ENCODE measurements at regions not wholly inside any gene's neighbourhood (a gene's known extent, or its start where the extent isn't known, plus 50 kb on each side); places are given as distances from the start of the nearest gene placed in this dataset.

- Histone ChIP-seq H3K4me1 (ENCODE audit: insufficient read depth, low read length) (no peaks in the 10 kb centered on the region), H3K4me3 (ENCODE audit: low read length) (no peak overlapping the region), H3K9ac (ENCODE audit: low read depth, low read length) (no peak overlapping the region), H3K27me3 (ENCODE audit: insufficient read depth, low read length) (no peaks in the 10 kb centered on the region), H3K9me3 (ENCODE audit: insufficient read depth, low read depth, low read length) (no peaks in the 10 kb centered on the region), H3K27ac (ENCODE audit: low read length) (no peak overlapping the region), H3K36me3 (ENCODE audit: insufficient read depth, low read depth, low read length) (no peaks in the 10 kb centered on the region)
These were observed 143.4 kb downstream of the URI1 start for GRCh38 chr19:30085394-30085793.

GRCh38 chr19:30086220-30086619 is 144.2 kb downstream of the URI1 start:
- no peaks in the 10 kb centered on the region for H3K36me3 ChIP-seq (ENCODE audit: insufficient read depth, low read depth, low read length)
- H3K27me3 ChIP-seq (ENCODE audit: insufficient read depth, low read length): no peaks in the 10 kb centered on the region
- H3K27ac ChIP-seq (ENCODE audit: low read length): no peak overlapping the region
- H3K9ac ChIP-seq (ENCODE audit: low read depth, low read length): no peak overlapping the region
- H3K9me3 ChIP-seq (ENCODE audit: insufficient read depth, low read depth, low read length): no peaks in the 10 kb centered on the region
- no peak overlapping the region for H3K4me3 ChIP-seq (ENCODE audit: low read length)
- no peaks in the 10 kb centered on the region for H3K4me1 ChIP-seq (ENCODE audit: insufficient read depth, low read length)

GRCh38 chr19:30086916-30087315 is 144.9 kb downstream of the URI1 start:
- Histone ChIP-seq H3K9ac (ENCODE audit: low read depth, low read length) (no peak overlapping the region), H3K9me3 (ENCODE audit: insufficient read depth, low read depth, low read length) (no peaks in the 10 kb centered on the region), H3K4me3 (ENCODE audit: low read length) (no peak overlapping the region), H3K27ac (ENCODE audit: low read length) (no peak overlapping the region), H3K4me1 (ENCODE audit: insufficient read depth, low read length) (no peaks in the 10 kb centered on the region), H3K27me3 (ENCODE audit: insufficient read depth, low read length) (no peaks in the 10 kb centered on the region), H3K36me3 (ENCODE audit: insufficient read depth, low read depth, low read length) (no peaks in the 10 kb centered on the region)

DNA sequence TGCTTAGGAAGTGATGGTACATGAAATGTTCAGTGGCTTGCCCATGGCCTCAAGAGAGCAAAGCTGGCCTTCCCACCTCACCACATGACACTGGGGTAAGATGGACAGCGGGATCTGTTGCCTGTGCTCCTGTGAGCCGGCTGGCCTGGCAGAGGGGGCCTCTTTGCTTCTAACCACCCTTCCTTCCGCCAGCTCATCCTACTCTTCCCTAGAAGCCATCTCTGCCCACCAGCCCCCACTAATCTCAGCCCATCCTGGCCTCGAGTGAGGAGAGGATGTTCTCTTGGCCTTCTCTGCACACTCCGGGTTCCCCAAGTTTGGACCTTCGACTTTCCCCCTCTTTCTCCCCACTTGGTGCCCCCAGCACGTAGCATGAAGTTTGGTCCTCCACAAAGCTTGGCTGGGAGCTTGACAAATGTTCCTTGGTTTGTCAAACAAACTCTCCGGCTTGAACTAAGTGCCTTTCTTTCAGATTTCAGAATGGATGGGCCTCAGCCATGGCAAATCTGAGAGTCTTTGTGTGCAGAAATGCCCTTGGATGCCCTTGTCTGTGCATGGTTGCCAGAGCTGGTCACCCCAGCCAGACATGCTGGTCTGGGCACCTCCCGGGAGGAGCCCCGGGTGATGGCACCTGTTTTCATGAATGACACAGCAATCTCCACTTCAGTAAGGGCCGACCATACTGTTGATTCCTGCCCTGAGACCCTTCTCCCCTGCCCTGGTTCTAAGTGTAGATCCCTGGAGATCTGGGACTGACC is 145.5 kb downstream of the URI1 start:
- Histone ChIP-seq H3K9ac (ENCODE audit: low read depth, low read length) (no peak overlapping the region), H3K36me3 (ENCODE audit: insufficient read depth, low read depth, low read length) (no peaks in the 10 kb centered on the region), H3K27me3 (ENCODE audit: insufficient read depth, low read length) (no peaks in the 10 kb centered on the region), H3K9me3 (ENCODE audit: insufficient read depth, low read depth, low read length) (no peaks in the 10 kb centered on the region), H3K4me1 (ENCODE audit: insufficient read depth, low read length) (no peaks in the 10 kb centered on the region), H3K4me3 (ENCODE audit: low read length) (no peak overlapping the region), H3K27ac (ENCODE audit: low read length) (no peak overlapping the region)

DNA sequence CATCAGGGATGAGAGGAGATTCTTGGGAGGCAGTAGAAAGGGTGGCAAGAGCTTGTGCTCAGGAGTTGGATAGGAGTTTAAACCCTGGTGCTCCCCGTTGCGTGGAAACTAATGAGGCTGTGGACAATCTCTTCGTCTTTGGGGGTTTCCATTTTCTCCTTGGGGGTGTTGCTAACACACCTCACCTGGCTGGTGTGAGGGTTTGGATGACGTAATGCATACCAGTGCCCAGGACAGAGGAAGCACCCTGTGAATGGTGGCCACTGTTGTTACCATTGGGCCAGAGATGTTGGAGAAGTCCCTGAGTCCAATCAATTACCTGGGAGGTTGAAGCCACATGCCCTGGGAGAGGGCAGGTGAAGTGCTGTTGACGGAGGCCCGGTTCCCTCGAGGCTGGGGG is 146.5 kb downstream of the URI1 start:
- Histone ChIP-seq H3K9ac (ENCODE audit: low read depth, low read length) (no peak overlapping the region), H3K27ac (ENCODE audit: low read length) (no peak overlapping the region), H3K4me3 (ENCODE audit: low read length) (no peak overlapping the region), H3K4me1 (ENCODE audit: insufficient read depth, low read length) (no peaks in the 10 kb centered on the region), H3K9me3 (ENCODE audit: insufficient read depth, low read depth, low read length) (no peaks in the 10 kb centered on the region), H3K27me3 (ENCODE audit: insufficient read depth, low read length) (no peaks in the 10 kb centered on the region), H3K36me3 (ENCODE audit: insufficient read depth, low read depth, low read length) (no peaks in the 10 kb centered on the region)

GRCh38 chr19:30089086-30089665 is 147.1 kb downstream of the URI1 start:
- no peaks in the 10 kb centered on the region for H3K9me3 ChIP-seq (ENCODE audit: insufficient read depth, low read depth, low read length)
- no peak overlapping the region for H3K4me3 ChIP-seq (ENCODE audit: low read length)
- H3K36me3 ChIP-seq (ENCODE audit: insufficient read depth, low read depth, low read length): no peaks in the 10 kb centered on the region
- no peak overlapping the region for H3K9ac ChIP-seq (ENCODE audit: low read depth, low read length)
- no peak overlapping the region for H3K27ac ChIP-seq (ENCODE audit: low read length)
- no peaks in the 10 kb centered on the region for H3K27me3 ChIP-seq (ENCODE audit: insufficient read depth, low read length)
- H3K4me1 ChIP-seq (ENCODE audit: insufficient read depth, low read length): no peaks in the 10 kb centered on the region

DNA sequence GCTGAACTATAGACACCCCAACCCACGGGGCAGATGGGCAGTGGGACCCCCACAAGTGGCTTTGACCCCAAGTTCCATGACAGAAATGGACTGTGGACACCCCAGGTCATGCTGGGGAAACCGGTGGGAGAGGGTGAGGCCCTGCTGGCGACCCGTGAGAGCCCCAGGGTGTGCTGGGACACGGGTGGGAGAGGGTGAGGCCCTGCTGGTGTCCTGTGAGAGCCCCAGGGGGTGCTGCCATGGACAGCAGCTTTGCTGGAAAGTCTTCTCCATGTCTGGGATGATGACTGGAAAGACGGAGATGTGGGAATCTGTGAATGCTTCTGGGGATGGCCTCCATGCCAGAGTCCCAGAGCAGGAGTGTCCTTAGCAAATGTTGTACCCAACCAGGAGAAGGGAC is 148.4 kb downstream of the URI1 start:
- no peaks in the 10 kb centered on the region for H3K27me3 ChIP-seq (ENCODE audit: insufficient read depth, low read length)
- H3K36me3 ChIP-seq (ENCODE audit: insufficient read depth, low read depth, low read length): no peaks in the 10 kb centered on the region
- H3K9me3 ChIP-seq (ENCODE audit: insufficient read depth, low read depth, low read length): no peaks in the 10 kb centered on the region
- no peak overlapping the region for H3K27ac ChIP-seq (ENCODE audit: low read length)
- H3K9ac ChIP-seq (ENCODE audit: low read depth, low read length): no peak overlapping the region
- no peak overlapping the region for H3K4me3 ChIP-seq (ENCODE audit: low read length)
- H3K4me1 ChIP-seq (ENCODE audit: insufficient read depth, low read length): no peaks in the 10 kb centered on the region

DNA sequence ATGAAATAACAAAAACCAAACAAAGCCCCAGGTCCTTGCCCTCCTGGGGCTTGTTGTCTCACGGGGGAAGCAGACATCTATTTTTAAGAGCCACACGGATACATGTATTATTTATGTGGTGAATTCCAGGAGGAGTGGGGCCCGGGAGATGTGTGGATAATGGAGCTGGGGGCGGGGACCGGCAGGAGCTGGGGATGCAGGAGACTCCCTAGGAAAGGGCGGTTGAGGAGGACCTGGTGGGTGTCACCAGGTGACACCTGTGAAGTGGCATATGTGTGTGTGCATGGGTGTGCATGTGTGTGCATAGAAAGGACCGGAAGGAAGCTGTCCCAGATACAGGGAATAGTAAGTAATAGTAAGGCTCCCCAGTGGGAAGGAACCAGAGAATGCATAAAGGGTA is 148.9 kb downstream of the URI1 start:
- Histone ChIP-seq H3K4me1 (ENCODE audit: insufficient read depth, low read length) (no peaks in the 10 kb centered on the region), H3K36me3 (ENCODE audit: insufficient read depth, low read depth, low read length) (no peaks in the 10 kb centered on the region), H3K9me3 (ENCODE audit: insufficient read depth, low read depth, low read length) (no peaks in the 10 kb centered on the region), H3K4me3 (ENCODE audit: low read length) (no peak overlapping the region), H3K9ac (ENCODE audit: low read depth, low read length) (no peak overlapping the region), H3K27me3 (ENCODE audit: insufficient read depth, low read length) (no peaks in the 10 kb centered on the region), H3K27ac (ENCODE audit: low read length) (no peak overlapping the region)

DNA sequence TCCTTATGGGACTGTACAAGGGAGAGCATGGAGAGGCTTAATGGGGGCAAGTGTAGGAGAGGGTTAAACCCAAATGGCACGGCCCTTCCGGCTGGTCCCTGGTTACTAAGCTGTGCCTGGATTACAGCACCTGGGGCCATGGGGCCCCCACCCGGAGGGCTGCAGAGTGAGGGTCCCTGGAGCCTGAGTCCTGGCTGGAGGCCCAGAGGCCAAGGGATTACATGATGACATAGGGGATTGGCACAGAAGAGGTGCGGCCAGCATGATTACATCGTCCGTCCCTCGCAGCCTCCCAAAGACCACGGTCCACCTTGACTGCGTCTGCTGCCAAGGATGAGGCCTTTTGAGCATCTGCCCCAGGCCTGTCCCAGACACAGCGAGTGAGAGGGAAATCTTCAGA is 149.4 kb downstream of the URI1 start:
- H3K36me3 ChIP-seq (ENCODE audit: insufficient read depth, low read depth, low read length): no peaks in the 10 kb centered on the region
- H3K4me1 ChIP-seq (ENCODE audit: insufficient read depth, low read length): no peaks in the 10 kb centered on the region
- no peaks in the 10 kb centered on the region for H3K27me3 ChIP-seq (ENCODE audit: insufficient read depth, low read length)
- no peak overlapping the region for H3K4me3 ChIP-seq (ENCODE audit: low read length)
- H3K9me3 ChIP-seq (ENCODE audit: insufficient read depth, low read depth, low read length): no peaks in the 10 kb centered on the region
- H3K27ac ChIP-seq (ENCODE audit: low read length): no peak overlapping the region
- H3K9ac ChIP-seq (ENCODE audit: low read depth, low read length): no peak overlapping the region

- Histone ChIP-seq H3K4me3 (ENCODE audit: low read length) (no peak overlapping the region), H3K9ac (ENCODE audit: low read depth, low read length) (no peak overlapping the region), H3K4me1 (ENCODE audit: insufficient read depth, low read length) (no peaks in the 10 kb centered on the region), H3K27me3 (ENCODE audit: insufficient read depth, low read length) (no peaks in the 10 kb centered on the region), H3K9me3 (ENCODE audit: insufficient read depth, low read depth, low read length) (no peaks in the 10 kb centered on the region), H3K27ac (ENCODE audit: low read length) (no peak overlapping the region), H3K36me3 (ENCODE audit: insufficient read depth, low read depth, low read length) (no peaks in the 10 kb centered on the region)
These were observed 149.8 kb downstream of the URI1 start for GRCh38 chr19:30091856-30092255.

DNA sequence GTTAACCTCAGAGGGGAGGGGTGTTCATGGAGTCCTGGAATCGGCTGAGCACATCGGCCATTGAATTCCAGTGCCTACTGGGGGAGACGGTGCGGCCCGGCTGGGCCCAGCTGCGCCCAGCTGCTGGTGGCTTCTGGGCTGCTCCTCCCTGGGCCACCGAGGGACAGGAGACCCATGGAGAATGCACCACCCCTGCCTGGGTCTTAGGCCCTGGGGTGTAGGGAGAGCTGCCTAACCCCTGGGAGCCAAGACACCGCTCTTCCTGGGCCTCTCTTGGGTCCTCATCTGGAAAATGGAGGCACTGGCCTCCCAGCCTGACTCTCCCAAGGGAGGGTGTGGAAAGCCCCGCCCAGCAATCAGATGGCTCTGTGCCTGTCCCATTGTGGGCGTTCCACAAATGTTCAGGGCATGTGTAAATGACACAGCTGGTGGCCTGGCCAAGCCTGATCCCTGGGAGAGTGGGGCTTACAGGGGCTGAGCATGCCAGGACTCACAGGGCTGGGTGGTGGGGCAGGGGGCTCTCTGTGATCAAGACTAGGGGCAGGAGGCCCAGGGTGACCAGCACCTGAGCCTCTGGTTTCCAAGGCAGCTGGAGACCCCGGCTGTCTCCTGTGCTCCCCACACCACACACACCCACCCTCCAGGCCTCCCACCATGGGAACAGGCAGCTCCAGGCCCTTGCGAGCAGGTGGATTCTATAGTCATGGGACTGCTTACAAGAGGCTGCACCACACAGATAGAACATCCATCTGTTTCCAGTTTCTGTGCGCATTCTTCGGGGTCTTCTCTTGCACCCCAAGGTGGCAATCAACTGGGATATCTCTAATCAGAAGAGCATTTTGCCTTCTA is 150.9 kb downstream of the URI1 start:
- Histone ChIP-seq H3K36me3 (ENCODE audit: insufficient read depth, low read depth, low read length) (no peaks in the 10 kb centered on the region), H3K4me3 (ENCODE audit: low read length) (no peak overlapping the region), H3K27ac (ENCODE audit: low read length) (no peak overlapping the region), H3K9ac (ENCODE audit: low read depth, low read length) (no peak overlapping the region), H3K27me3 (ENCODE audit: insufficient read depth, low read length) (no peaks in the 10 kb centered on the region), H3K9me3 (ENCODE audit: insufficient read depth, low read depth, low read length) (no peaks in the 10 kb centered on the region), H3K4me1 (ENCODE audit: insufficient read depth, low read length) (no peaks in the 10 kb centered on the region)
